Ovary (tissue), 3 donors: ENCODE measurements at regions not wholly inside any gene's neighbourhood (a gene's known extent, or its start where the extent isn't known, plus 50 kb on each side); places are given as distances from the start of the nearest gene placed in this dataset.
"Not testable (repeated sequence)": the region's sequence is repeated elsewhere in the genome, so short reads cannot be mapped to it uniquely, and the experiment has no call there.

Source experiments
- EP300 ChIP-seq: sonication (generic); formaldehyde crosslinking; IDR thresholded peaks from one replicate; pipeline ENCODE4 v1.6.1; 2017; ENCODE audit warnings: antibody characterized with exemption
- POLR2A ChIP-seq: fragments of 450-650 bp; IDR thresholded peaks from one replicate; pipeline ENCODE4 v1.6.1; 2017; ENCODE audit warnings: antibody characterized with exemption, mild to moderate bottlenecking, moderate library complexity
- TF ChIP-seq, protein P1 (sequence below), 3 donors: fragments of 450-650 bp in 2 of 3; fragments of 200-600 bp in 1 of 3; IDR thresholded peaks; one replicate each; pipeline versions ENCODE4 v1.5.1 to v1.8.0; 2016 to 2022; ENCODE audit warnings: antibody characterized with exemption in 3 of 3, mild to moderate bottlenecking in 1 of 3
- donor health status: DM: no; HTN: no; CAD: no.

- TF ChIP-seq, protein P1, sequence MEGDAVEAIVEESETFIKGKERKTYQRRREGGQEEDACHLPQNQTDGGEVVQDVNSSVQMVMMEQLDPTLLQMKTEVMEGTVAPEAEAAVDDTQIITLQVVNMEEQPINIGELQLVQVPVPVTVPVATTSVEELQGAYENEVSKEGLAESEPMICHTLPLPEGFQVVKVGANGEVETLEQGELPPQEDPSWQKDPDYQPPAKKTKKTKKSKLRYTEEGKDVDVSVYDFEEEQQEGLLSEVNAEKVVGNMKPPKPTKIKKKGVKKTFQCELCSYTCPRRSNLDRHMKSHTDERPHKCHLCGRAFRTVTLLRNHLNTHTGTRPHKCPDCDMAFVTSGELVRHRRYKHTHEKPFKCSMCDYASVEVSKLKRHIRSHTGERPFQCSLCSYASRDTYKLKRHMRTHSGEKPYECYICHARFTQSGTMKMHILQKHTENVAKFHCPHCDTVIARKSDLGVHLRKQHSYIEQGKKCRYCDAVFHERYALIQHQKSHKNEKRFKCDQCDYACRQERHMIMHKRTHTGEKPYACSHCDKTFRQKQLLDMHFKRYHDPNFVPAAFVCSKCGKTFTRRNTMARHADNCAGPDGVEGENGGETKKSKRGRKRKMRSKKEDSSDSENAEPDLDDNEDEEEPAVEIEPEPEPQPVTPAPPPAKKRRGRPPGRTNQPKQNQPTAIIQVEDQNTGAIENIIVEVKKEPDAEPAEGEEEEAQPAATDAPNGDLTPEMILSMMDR (IDR thresholded peaks at IDR 0.05), result not testable (repeated sequence)
- not testable (repeated sequence) for TF ChIP-seq POLR2A, EP300
These were observed 135.9 kb upstream of the PROKR2 start for GRCh38 chr20:5452691-5453090.
